Suprapubic skin (tissue), 3 donors: ENCODE measurements at regions not wholly inside any gene's neighbourhood (a gene's known extent, or its start where the extent isn't known, plus 50 kb on each side); places are given as distances from the start of the nearest gene placed in this dataset.

Experiments used
- CTCF ChIP-seq, 2 donors: fragments of 200-600 bp in 1 of 2; fragments of 450-650 bp in 1 of 2; sonication (generic) in 1 of 2; IDR thresholded peaks; one replicate each; pipeline ENCODE4 v1.5.1; 2016 to 2019; ENCODE audit warnings: antibody characterized with exemption in 2 of 2, mild to moderate bottlenecking in 1 of 2, moderate library complexity in 1 of 2
- POLR2A ChIP-seq, 2 donors: fragments of 450-650 bp; IDR thresholded peaks; one replicate each; pipeline ENCODE4 v1.6.1; 2017; ENCODE audit warnings: antibody characterized with exemption in 2 of 2, mild to moderate bottlenecking in 2 of 2, moderate library complexity in 2 of 2

- no peak for TF ChIP-seq POLR2A (IDR thresholded peaks at IDR 0.05)
- no peak for TF ChIP-seq CTCF (IDR thresholded peaks at IDR 0.05)
Measured at GRCh38 chr7:153891990-153892389, 160.2 kb upstream of the DPP6 start.
